ENCODE measurements at regions not wholly inside any gene's neighbourhood (a gene's known extent, or its start where the extent isn't known, plus 50 kb on each side); places are given as distances from the start of the nearest gene placed in this dataset.

DNA sequence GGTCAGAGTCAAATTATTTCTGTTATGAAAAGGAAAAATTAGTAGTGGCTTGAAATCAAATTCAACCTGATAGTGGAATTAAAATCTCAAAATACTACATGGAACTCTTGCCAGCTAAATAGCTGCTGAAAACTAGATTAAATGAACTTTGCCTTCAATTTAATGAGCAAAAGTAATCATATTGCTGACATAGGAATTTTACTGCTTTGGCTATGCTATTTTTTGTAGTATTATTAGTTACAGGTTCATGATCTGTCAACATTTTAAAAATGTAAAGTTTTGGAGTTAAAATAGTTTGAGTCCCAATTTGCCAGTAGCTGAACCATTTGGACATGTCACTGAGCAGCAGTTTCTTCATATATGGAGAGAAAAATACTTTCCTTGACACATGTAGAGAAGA, 81.4 kb downstream of the RERGL start:
- intact Hi-C loops (cut with DNase I): no loop called here
- Histone ChIP-seq H3K27ac (ENCODE audit: low read length) (no peak overlapping the region), H3K9me3 (ENCODE audit: control insufficient read depth, low read length) (no peaks in the 10 kb centered on the region), H3K27me3 (ENCODE audit: control insufficient read depth, insufficient read depth) (no peaks in the 10 kb centered on the region), H3K4me1 (ENCODE audit: control insufficient read depth, insufficient read depth, low read length) (no peaks in the 10 kb centered on the region), H3K4me3 (ENCODE audit: low read length) (no peak overlapping the region)
- no peak for ATAC-seq
- no peak for DNase-seq

DNA sequence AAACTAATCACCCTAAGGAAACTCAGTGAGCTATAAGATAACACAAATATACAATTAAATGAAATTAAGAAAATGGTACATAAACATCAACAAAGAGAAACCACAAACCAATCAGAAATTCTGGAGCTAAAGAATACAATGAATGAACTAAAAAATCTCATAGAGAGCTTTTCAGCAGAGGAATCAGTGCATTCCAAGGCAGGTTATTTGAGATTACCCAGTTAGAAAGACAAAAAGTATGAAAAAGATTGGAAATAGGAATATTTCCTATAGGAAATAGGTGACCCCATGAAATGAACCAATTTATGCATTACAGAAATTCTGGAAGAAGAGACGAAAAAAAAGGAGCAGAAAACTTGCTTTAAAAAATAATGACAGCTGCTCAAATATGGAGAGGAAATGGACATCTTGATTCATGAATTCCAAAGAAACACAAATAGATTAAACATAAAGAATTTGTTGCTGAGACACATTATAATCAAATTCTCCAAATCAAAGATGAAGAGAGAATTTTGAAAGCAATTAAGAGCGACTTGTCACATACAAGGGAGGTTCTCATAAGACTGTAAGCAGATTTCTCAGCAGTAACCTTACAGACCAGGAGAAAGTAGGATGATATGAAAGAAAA, 90.7 kb downstream of the RERGL start:
- 61% methylated on average over 2 of the region's 2 CpGs for WGBS
- no peaks in the 10 kb centered on the region for H3K9me3 ChIP-seq (ENCODE audit: control insufficient read depth, low read length)
- no peaks in the 10 kb centered on the region for H3K4me1 ChIP-seq (ENCODE audit: control insufficient read depth, insufficient read depth, low read length)
- DNase-seq: no peak
- no peak overlapping the region for H3K27ac ChIP-seq (ENCODE audit: low read length)
- no peak for ATAC-seq
- H3K4me3 ChIP-seq (ENCODE audit: low read length): no peak overlapping the region
- no peaks in the 10 kb centered on the region for H3K27me3 ChIP-seq (ENCODE audit: control insufficient read depth, insufficient read depth)
- intact Hi-C loops (cut with DNase I): no loop called here

DNA sequence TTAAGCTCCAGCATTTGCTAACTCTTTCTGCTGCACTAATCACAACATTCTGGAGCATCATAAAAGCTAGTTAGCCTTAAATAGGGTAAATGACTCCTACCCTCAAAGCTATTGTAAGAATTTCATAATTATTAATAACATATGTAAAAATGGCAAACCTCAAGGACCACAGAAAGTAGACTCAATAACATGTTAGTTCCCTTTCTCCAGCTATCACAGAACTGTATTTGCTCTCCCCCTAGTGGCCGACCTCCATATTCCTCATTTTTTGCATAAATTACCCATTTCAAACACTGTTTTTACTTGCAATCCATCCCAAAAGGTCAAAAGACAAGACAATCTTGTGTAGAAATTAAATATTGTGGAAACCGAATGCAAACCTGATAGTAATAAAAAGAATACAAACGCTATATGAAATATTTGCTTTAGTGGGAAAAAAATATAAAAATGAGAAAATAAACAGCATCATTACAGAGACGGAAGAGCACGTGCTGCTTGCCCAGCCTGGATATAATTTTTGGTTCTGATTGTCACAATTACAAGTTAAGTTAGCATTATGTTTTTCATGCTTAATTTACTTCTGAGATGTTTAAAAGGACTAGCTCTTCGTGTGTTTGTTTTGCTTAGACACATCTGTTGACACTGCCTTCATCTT, 97.9 kb downstream of the RERGL start:
- WGBS: 37% methylated on average over 6 of the region's 6 CpGs
- H3K9me3 ChIP-seq (ENCODE audit: control insufficient read depth, low read length): no peaks in the 10 kb centered on the region
- H3K4me1 ChIP-seq (ENCODE audit: control insufficient read depth, insufficient read depth, low read length): no peaks in the 10 kb centered on the region
- DNase-seq (no peak), ATAC-seq (no peak)
- intact Hi-C loops (cut with DNase I): no loop called here
- H3K27me3 ChIP-seq (ENCODE audit: control insufficient read depth, insufficient read depth): no peaks in the 10 kb centered on the region
- no peak overlapping the region for H3K4me3 ChIP-seq (ENCODE audit: low read length)
- H3K27ac ChIP-seq (ENCODE audit: low read length): no peak overlapping the region

- ATAC-seq (no peak), DNase-seq (no peak)
- H3K4me1 ChIP-seq (ENCODE audit: control insufficient read depth, insufficient read depth, low read length): no peaks in the 10 kb centered on the region
- H3K27ac ChIP-seq (ENCODE audit: low read length): no peak overlapping the region
- intact Hi-C loops (cut with DNase I): no loop called here
- H3K4me3 ChIP-seq (ENCODE audit: low read length): no peak overlapping the region
- no peaks in the 10 kb centered on the region for H3K9me3 ChIP-seq (ENCODE audit: control insufficient read depth, low read length)
- 57% methylated on average over 3 of the region's 3 CpGs for WGBS
- no peaks in the 10 kb centered on the region for H3K27me3 ChIP-seq (ENCODE audit: control insufficient read depth, insufficient read depth)
These were observed 107.4 kb downstream of the RERGL start for GRCh38 chr12:17982556-17982955.

DNA sequence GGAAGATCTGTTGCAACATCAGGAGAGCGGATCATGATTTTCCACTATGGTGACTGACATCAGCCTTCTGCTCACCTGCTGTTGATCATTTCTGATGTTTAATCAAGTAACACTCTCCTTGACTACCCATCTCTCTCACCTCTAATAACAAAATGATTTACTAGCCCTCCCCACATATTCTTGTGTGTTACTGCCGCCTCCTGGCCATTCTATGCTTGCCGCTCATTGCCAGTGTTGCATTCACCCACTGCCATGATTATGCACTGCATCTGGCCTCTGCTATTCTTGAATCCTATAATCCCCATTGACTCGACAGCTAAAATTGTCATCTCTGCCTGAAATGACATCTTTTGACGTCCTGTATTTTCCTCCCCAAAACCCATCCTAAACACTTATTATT, 113.8 kb downstream of the RERGL start:
- no peak for ATAC-seq

DNA sequence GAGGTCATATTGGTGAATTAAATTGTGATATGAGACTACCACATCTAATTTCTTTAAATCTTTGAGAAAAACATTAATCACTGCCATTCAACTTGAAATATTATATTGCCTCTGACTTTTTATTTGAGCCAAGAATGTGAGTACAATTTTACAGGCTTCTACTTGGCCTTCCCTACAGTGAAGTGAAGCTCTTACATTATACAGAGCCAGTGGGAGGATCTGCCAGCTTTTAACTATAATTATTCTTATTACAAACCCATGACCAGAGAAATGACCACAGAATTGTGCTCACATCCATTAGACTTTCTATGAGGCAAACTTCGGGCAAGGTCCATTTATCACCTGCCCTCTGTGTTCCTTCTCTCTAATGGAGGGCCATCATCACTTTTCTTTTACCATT, 114.2 kb downstream of the RERGL start:
- WGBS: 70% methylated on average over 1 of the region's 1 CpG
- H3K27me3 ChIP-seq (ENCODE audit: control insufficient read depth, insufficient read depth): no peaks in the 10 kb centered on the region
- ATAC-seq (no peak), DNase-seq (no peak)
- H3K4me3 ChIP-seq (ENCODE audit: low read length): no peak overlapping the region
- H3K4me1 ChIP-seq (ENCODE audit: control insufficient read depth, insufficient read depth, low read length): no peaks in the 10 kb centered on the region
- intact Hi-C loops (cut with DNase I): no loop called here
- no peaks in the 10 kb centered on the region for H3K9me3 ChIP-seq (ENCODE audit: control insufficient read depth, low read length)
- H3K27ac ChIP-seq (ENCODE audit: low read length): no peak overlapping the region

More for the DNA sequence above, 113.8 kb downstream of the RERGL start:
- 44% methylated on average over 5 of the region's 5 CpGs for WGBS
- Histone ChIP-seq H3K9me3 (ENCODE audit: control insufficient read depth, low read length) (no peaks in the 10 kb centered on the region), H3K27me3 (ENCODE audit: control insufficient read depth, insufficient read depth) (no peaks in the 10 kb centered on the region), H3K4me3 (ENCODE audit: low read length) (no peak overlapping the region), H3K27ac (ENCODE audit: low read length) (no peak overlapping the region), H3K4me1 (ENCODE audit: control insufficient read depth, insufficient read depth, low read length) (no peaks in the 10 kb centered on the region)
- intact Hi-C loops (cut with DNase I): no loop called here
- no peak for DNase-seq

GRCh38 chr12:17975239-17975638, 114.8 kb downstream of the RERGL start:
- 93% methylated on average over 2 of the region's 2 CpGs for WGBS
- no peak for ATAC-seq

GRCh38 chr12:17971850-17972249, 118.1 kb downstream of the RERGL start:
- no peaks in the 10 kb centered on the region for H3K27me3 ChIP-seq (ENCODE audit: control insufficient read depth, insufficient read depth)
- WGBS: 80% methylated on average over 1 of the region's 1 CpG
- H3K9me3 ChIP-seq (ENCODE audit: control insufficient read depth, low read length): no peaks in the 10 kb centered on the region
- H3K27ac ChIP-seq (ENCODE audit: low read length): no peak overlapping the region
- H3K4me3 ChIP-seq (ENCODE audit: low read length): no peak overlapping the region
- DNase-seq: no peak
- no peak for ATAC-seq
- H3K4me1 ChIP-seq (ENCODE audit: control insufficient read depth, insufficient read depth, low read length): no peaks in the 10 kb centered on the region
- intact Hi-C loops (cut with DNase I): no loop called here

More at GRCh38 chr12:17975239-17975638, 114.8 kb downstream of the RERGL start:
- H3K4me3 ChIP-seq (ENCODE audit: low read length): no peak overlapping the region
- H3K27me3 ChIP-seq (ENCODE audit: control insufficient read depth, insufficient read depth): no peaks in the 10 kb centered on the region
- intact Hi-C loops (cut with DNase I): no loop called here
- H3K27ac ChIP-seq (ENCODE audit: low read length): no peak overlapping the region
- no peaks in the 10 kb centered on the region for H3K4me1 ChIP-seq (ENCODE audit: control insufficient read depth, insufficient read depth, low read length)
- no peak for DNase-seq
- no peaks in the 10 kb centered on the region for H3K9me3 ChIP-seq (ENCODE audit: control insufficient read depth, low read length)

- Histone ChIP-seq H3K27ac (ENCODE audit: low read length) (no peak overlapping the region), H3K9me3 (ENCODE audit: control insufficient read depth, low read length) (no peaks in the 10 kb centered on the region), H3K4me3 (ENCODE audit: low read length) (no peak overlapping the region), H3K4me1 (ENCODE audit: control insufficient read depth, insufficient read depth, low read length) (no peaks in the 10 kb centered on the region), H3K27me3 (ENCODE audit: control insufficient read depth, insufficient read depth) (no peaks in the 10 kb centered on the region)
- intact Hi-C loops (cut with DNase I): no loop called here
- ATAC-seq (no peak), DNase-seq (no peak)
- WGBS: 56% methylated on average over 3 of the region's 3 CpGs
These were observed 135.2 kb downstream of the RERGL start for GRCh38 chr12:17954788-17955187.

DNA sequence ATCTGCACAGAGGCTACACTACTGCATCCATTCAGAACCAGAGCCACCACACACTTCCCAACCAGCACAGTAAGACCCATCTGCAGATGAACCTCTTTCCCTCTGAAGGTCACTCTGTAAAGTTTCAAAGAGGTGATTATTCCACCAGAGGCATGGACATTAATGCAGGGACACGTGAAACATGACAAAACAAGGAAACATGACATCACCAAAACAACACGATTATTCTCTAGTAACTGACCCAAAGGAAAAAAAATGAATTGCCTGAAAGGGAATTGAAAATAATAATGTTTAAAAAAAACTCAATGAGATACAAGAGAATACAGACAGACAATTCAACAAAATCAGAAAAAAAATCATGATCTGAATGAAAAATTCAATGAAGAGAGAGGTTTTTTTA, 139.1 kb downstream of the RERGL start:
- ATAC-seq (no peak), DNase-seq (no peak)
- intact Hi-C loops (cut with DNase I): no loop called here
- H3K4me3 ChIP-seq (ENCODE audit: low read length): no peak overlapping the region
- WGBS: 56% methylated on average over 2 of the region's 2 CpGs
- no peaks in the 10 kb centered on the region for H3K27me3 ChIP-seq (ENCODE audit: control insufficient read depth, insufficient read depth)
- H3K27ac ChIP-seq (ENCODE audit: low read length): no peak overlapping the region
- H3K9me3 ChIP-seq (ENCODE audit: control insufficient read depth, low read length): no peaks in the 10 kb centered on the region
- H3K4me1 ChIP-seq (ENCODE audit: control insufficient read depth, insufficient read depth, low read length): no peaks in the 10 kb centered on the region

GRCh38 chr12:17949558-17950141, 140.3 kb downstream of the RERGL start:
- intact Hi-C loops (cut with DNase I): no loop called here
- DNase-seq: no peak
- Histone ChIP-seq H3K4me1 (ENCODE audit: control insufficient read depth, insufficient read depth, low read length) (no peaks in the 10 kb centered on the region), H3K4me3 (ENCODE audit: low read length) (no peak overlapping the region), H3K27me3 (ENCODE audit: control insufficient read depth, insufficient read depth) (no peaks in the 10 kb centered on the region), H3K9me3 (ENCODE audit: control insufficient read depth, low read length) (no peaks in the 10 kb centered on the region), H3K27ac (ENCODE audit: low read length) (no peak overlapping the region)
- WGBS: 73% methylated on average over 2 of the region's 2 CpGs
- ATAC-seq: peak in 1 of 2 donors; percentile 16
